Naive thymus-derived CD4-positive, alpha-beta T cell (primary cell): ENCODE measurements at regions not wholly inside any gene's neighbourhood (a gene's known extent, or its start where the extent isn't known, plus 50 kb on each side); places are given as distances from the start of the nearest gene placed in this dataset.
A peak's percentile ranks its signal among the peaks of the same experiment; 100 is the strongest.

ENCODE experiments used
- ATAC-seq: fragments of 150-1000 bp; cut with Tn5 transposase; 2 replicates; pipeline ENCODE4 v1.10.0; 2021; ENCODE audit warnings: mild to moderate bottlenecking, moderate library complexity
- CTCF ChIA-PET: fragments of 350-600 bp; sonication (Branson Sonifier 250); formaldehyde crosslinking; loops from one replicate; lab custom pipeline; 2021; ENCODE audit warnings: antibody characterized with exemption; lab: Charles Lee
- POLR2A ChIA-PET: fragments of 350-600 bp; sonication (Branson Sonifier 250); formaldehyde crosslinking; loops from one replicate; lab custom pipeline; 2021; ENCODE audit warnings: antibody characterized with exemption, inconsistent platforms; lab: Charles Lee
- DNase-seq, 9 donors: peaks; one replicate each; pipeline versions ENCODE4 v3.0.0 to v3.0.0-alpha.2; 2020 to 2022; ENCODE audit warnings: mixed read lengths in 1 of 9
- H3K27ac ChIP-seq: one replicate; pipeline ENCODE4 v1.7.0; 2013; ENCODE audit warnings: mild to moderate bottlenecking, low read depth, low read length, moderate library complexity
- H3K27me3 ChIP-seq, 2 donors: one replicate each; pipeline ENCODE4 v1.7.0; 2013; ENCODE audit warnings: low read length in 2 of 2, mild to moderate bottlenecking in 2 of 2, moderate library complexity in 2 of 2; ENCODE audit not compliant: control insufficient read depth in 2 of 2, insufficient read depth in 2 of 2
- H3K36me3 ChIP-seq, 3 experiments: 1 replicate in 2 of 3; 2 replicates in 1 of 3; pipeline ENCODE4 v1.7.0; 2013; ENCODE audit warnings: low read length in 3 of 3, mild to moderate bottlenecking in 3 of 3, moderate library complexity in 1 of 3; ENCODE audit not compliant: insufficient read depth in 3 of 3, control insufficient read depth in 2 of 3
- H3K4me1 ChIP-seq, 2 donors: one replicate each; pipeline ENCODE4 v1.7.0; 2013; ENCODE audit warnings: low read length in 2 of 2, mild to moderate bottlenecking in 2 of 2, moderate library complexity in 1 of 2; ENCODE audit not compliant: control insufficient read depth in 2 of 2, insufficient read depth in 2 of 2
- H3K4me3 ChIP-seq: 2 replicates; pipeline ENCODE4 v1.7.0; 2013; ENCODE audit warnings: mild to moderate bottlenecking, low read length
- H3K9me3 ChIP-seq, 3 experiments: 1 replicate in 2 of 3; 2 replicates in 1 of 3; pipeline ENCODE4 v1.7.0; 2013; ENCODE audit warnings: low read length in 3 of 3; ENCODE audit not compliant: control insufficient read depth in 2 of 3
- H3K27ac Mint-ChIP-seq, 9 donors: one replicate each; pipeline ENCODE4 v1.8.0; 2020 to 2022; ENCODE audit warnings: mixed read lengths in 9 of 9, mild to moderate bottlenecking in 8 of 9, moderate library complexity in 5 of 9, inconsistent platforms in 2 of 9
- H3K27me3 Mint-ChIP-seq, 5 donors: one replicate each; pipeline ENCODE4 v1.8.0; 2021 to 2022; ENCODE audit warnings: mixed read lengths in 5 of 5, mild to moderate bottlenecking in 1 of 5
- H3K36me3 Mint-ChIP-seq, 5 donors: one replicate each; pipeline ENCODE4 v1.8.0; 2020 to 2022; ENCODE audit warnings: mixed read lengths in 5 of 5, mild to moderate bottlenecking in 3 of 5, inconsistent platforms in 1 of 5
- H3K4me1 Mint-ChIP-seq, 7 donors: one replicate each; pipeline ENCODE4 v1.8.0; 2020 to 2022; ENCODE audit warnings: mixed read lengths in 7 of 7, mild to moderate bottlenecking in 3 of 7, inconsistent platforms in 1 of 7
- H3K4me3 Mint-ChIP-seq, 10 donors: one replicate each; pipeline ENCODE4 v1.8.0; 2020 to 2022; ENCODE audit warnings: mild to moderate bottlenecking in 10 of 10, mixed read lengths in 10 of 10, moderate library complexity in 6 of 10, inconsistent platforms in 2 of 10
- H3K9me3 Mint-ChIP-seq, 11 donors: one replicate each; pipeline ENCODE4 v1.8.0; 2020 to 2022; ENCODE audit warnings: mixed read lengths in 11 of 11, mild to moderate bottlenecking in 4 of 11, inconsistent platforms in 1 of 11, moderate library complexity in 1 of 11
- intact Hi-C, 2 donors: fragments of 100-400 bp; cut with micrococcal nuclease; formaldehyde crosslinking; loops; one replicate each; pipeline ENCODE4 v1.15.1; 2023

DNA sequence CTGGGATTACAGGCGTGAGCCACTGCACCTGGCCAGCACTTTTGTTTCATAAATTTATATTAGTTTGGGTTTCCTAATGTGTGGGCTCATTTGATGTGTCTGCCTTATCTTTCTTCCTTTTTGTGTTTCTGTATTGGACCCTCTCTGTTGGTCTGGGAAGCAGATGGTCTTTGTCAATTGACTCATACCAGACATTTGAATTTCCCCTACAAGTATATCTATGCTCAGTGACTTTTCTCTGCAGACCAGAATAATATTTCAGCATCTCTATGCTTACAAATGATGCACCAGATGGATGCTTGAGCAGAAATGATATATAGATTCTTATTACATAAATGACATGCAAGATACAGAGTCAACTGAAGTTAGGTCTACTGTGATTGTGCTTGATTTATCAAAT lies 329.9 kb upstream of the SLCO3A1 start:
- peaks cover 9 to 56% (median 18%) of the 10 kb centered on the region in 7 donors for H3K4me1 Mint-ChIP-seq
- peak overlapping the region in 2 of 9 donors; percentile 51 to 71 for H3K27ac Mint-ChIP-seq
- H3K9me3 Mint-ChIP-seq, result no peaks in the 10 kb centered on the region
- Histone ChIP-seq H3K9me3 (no peaks in the 10 kb centered on the region), H3K27me3 (no peaks in the 10 kb centered on the region), H3K4me3 (no peak overlapping the region), H3K27ac (no peak overlapping the region), H3K4me1 (peaks cover 9 to 12% of the 10 kb centered on the region in 2 donors), H3K36me3 (no peaks in the 10 kb centered on the region)
- peaks cover 0 to 13% (median 0%) of the 10 kb centered on the region in 5 donors for H3K27me3 Mint-ChIP-seq
- POLR2A ChIA-PET, result no interaction called here
- CTCF ChIA-PET, result interaction anchor here (0.9 kb wide), 1 partner anchor 244 kb away, joined by 3 read pairs; no protein-coding TSS in a partner anchor
- ATAC-seq, result no peak
- DNase-seq, result no peak
- peak overlapping the region in 2 of 10 donors; percentile 2 to 30 for H3K4me3 Mint-ChIP-seq
- peaks cover 0 to 5% (median 0%) of the 10 kb centered on the region in 5 donors for H3K36me3 Mint-ChIP-seq
- intact Hi-C loops, result loop anchor here (5.0 kb wide), 2 partner anchors 51 to 466 kb away; no protein-coding TSS in a partner anchor

DNA sequence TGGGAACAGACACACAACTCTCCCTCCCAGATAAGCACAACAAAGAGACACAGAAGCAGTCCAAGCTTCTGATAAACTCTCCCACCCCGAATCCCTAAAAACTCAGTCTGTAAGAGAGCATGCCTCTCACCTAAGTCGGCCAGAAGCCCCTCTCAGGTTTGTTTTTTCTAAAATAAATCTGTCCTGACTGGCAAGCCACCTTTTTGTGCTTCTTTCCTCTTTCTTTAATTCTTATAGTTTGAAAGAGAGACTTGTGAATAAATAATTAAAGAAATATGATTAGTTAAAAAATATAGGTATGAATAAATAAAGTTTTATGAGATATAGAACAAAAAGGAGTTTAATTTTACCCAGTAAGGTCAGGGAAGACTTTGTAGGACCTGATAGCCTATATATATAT lies 329.0 kb upstream of the SLCO3A1 start:
- CTCF ChIA-PET, result interaction anchor here (0.9 kb wide), 1 partner anchor 245 kb away, joined by 3 read pairs; no protein-coding TSS in a partner anchor
- H3K4me1 Mint-ChIP-seq, result peaks cover 12 to 66% (median 26%) of the 10 kb centered on the region in 7 donors
- H3K9me3 ChIP-seq, result no peaks in the 10 kb centered on the region
- H3K4me1 ChIP-seq, result peaks cover 9 to 16% of the 10 kb centered on the region in 2 donors
- no peak overlapping the region for H3K4me3 ChIP-seq
- H3K36me3 ChIP-seq, result no peaks in the 10 kb centered on the region
- DNase-seq, result no peak
- H3K27ac Mint-ChIP-seq, result peak overlapping the region in 4 of 9 donors; percentile 45 to 71 (median 55)
- POLR2A ChIA-PET, result no interaction called here
- no peak overlapping the region for H3K4me3 Mint-ChIP-seq
- peaks cover 0 to 5% (median 0%) of the 10 kb centered on the region in 5 donors for H3K36me3 Mint-ChIP-seq
- no peak for ATAC-seq
- intact Hi-C loops, result loop anchor here (5.0 kb wide), 2 partner anchors 52 to 467 kb away; no protein-coding TSS in a partner anchor
- H3K27me3 Mint-ChIP-seq, result peaks cover 0 to 17% (median 0%) of the 10 kb centered on the region in 5 donors
- no peaks in the 10 kb centered on the region for H3K9me3 Mint-ChIP-seq
- H3K27ac ChIP-seq, result no peak overlapping the region
- H3K27me3 ChIP-seq, result no peaks in the 10 kb centered on the region

DNA sequence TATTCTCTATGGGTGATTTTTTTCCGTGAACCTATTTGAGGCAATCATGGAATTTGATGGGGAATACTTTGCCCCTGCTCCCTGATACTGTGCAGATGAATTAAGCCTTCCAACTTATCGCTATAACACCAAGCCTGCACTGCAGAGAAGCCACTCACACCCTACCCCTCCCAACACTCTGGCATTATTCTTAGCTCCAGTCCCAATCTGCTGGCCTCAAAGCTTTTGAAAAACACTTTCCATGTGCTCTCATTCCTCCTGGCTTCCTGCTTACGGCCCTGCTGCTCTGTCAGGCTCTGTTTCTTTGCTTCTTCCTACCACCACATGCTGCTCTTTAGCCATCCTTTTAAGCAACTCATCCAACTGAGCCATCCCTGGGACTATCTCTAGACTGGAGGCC lies 327.8 kb upstream of the SLCO3A1 start:
- Mint-ChIP-seq H3K36me3 (peaks cover 0 to 5% (median 0%) of the 10 kb centered on the region in 5 donors), H3K9me3 (no peaks in the 10 kb centered on the region), H3K27ac (no peak overlapping the region), H3K4me1 (peaks cover 18 to 78% (median 33%) of the 10 kb centered on the region in 7 donors), H3K27me3 (peaks cover 0 to 17% (median 0%) of the 10 kb centered on the region in 5 donors), H3K4me3 (no peak overlapping the region)
- Histone ChIP-seq H3K27me3 (no peaks in the 10 kb centered on the region), H3K4me3 (no peak overlapping the region), H3K4me1 (peaks cover 9 to 24% of the 10 kb centered on the region in 2 donors), H3K27ac (no peak overlapping the region), H3K9me3 (no peaks in the 10 kb centered on the region), H3K36me3 (no peaks in the 10 kb centered on the region)
- no peak for DNase-seq
- no peak for ATAC-seq
- ChIA-PET CTCF (no interaction called here), POLR2A (no interaction called here)
- intact Hi-C loops, result no loop called here

DNA sequence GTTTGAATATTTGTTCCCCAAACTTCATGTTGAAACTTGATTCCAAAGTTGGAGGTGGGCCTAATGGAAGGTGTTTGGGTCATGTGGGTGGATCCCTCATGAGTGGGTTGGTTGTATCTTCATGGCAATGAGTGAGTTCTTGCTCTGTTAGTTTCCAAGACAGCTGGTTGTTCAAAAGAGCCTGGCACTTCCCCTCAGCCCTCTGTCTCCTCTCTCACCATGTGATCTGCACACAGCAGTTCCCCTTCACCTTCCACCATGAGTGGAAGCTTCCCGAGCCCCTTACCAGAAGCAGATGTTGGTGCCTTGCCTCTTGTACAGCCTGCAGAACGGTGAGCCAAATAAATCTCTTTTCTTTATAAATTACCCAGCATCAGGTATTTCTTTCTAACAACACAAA lies 327.1 kb upstream of the SLCO3A1 start:
- ATAC-seq (no peak), DNase-seq (no peak)
- no peaks in the 10 kb centered on the region for H3K27me3 ChIP-seq
- H3K27ac ChIP-seq, result no peak overlapping the region
- no peak overlapping the region for H3K4me3 Mint-ChIP-seq
- ChIA-PET CTCF (no interaction called here), POLR2A (no interaction called here)
- H3K27me3 Mint-ChIP-seq, result peaks cover 0 to 14% (median 0%) of the 10 kb centered on the region in 5 donors
- H3K4me1 ChIP-seq, result peaks cover 9 to 24% of the 10 kb centered on the region in 2 donors
- H3K9me3 Mint-ChIP-seq, result no peaks in the 10 kb centered on the region
- H3K36me3 Mint-ChIP-seq, result peaks cover 0 to 5% (median 0%) of the 10 kb centered on the region in 5 donors
- intact Hi-C loops, result no loop called here
- no peak overlapping the region for H3K4me3 ChIP-seq
- peaks cover 16 to 75% (median 33%) of the 10 kb centered on the region in 7 donors for H3K4me1 Mint-ChIP-seq
- H3K9me3 ChIP-seq, result no peaks in the 10 kb centered on the region
- H3K27ac Mint-ChIP-seq, result peak overlapping the region in 1 of 9 donors; percentile 19
- H3K36me3 ChIP-seq, result no peaks in the 10 kb centered on the region

DNA sequence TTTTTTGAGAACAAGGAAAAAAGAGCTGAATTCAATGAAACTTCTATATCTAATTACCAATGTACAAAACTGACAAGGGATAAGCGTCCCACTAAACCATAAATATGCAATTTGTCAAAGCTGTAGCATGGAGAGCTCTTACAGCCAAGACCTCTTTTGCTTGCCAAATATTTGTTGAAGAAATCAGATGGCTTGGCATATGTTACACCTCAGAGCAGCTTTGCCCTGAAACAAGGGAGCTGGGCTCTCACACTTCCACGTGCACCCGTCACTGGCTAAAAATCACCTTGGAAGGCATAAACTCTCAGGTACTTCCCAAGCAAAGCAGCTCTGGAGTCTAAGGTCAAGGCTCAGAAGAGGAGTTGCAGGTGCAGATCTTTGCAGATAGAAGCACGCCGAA lies 324.7 kb upstream of the SLCO3A1 start:
- peaks cover 0 to 13% of the 10 kb centered on the region in 2 donors for H3K4me1 ChIP-seq
- Mint-ChIP-seq H3K4me3 (peak overlapping the region in 2 of 10 donors; percentile 18 to 25), H3K4me1 (peaks cover 13 to 51% (median 22%) of the 10 kb centered on the region in 7 donors), H3K27me3 (peaks cover 0 to 13% (median 0%) of the 10 kb centered on the region in 5 donors), H3K9me3 (no peaks in the 10 kb centered on the region), H3K36me3 (peaks cover 0 to 5% (median 0%) of the 10 kb centered on the region in 5 donors), H3K27ac (no peak overlapping the region)
- DNase-seq (no peak), ATAC-seq (no peak)
- no peak overlapping the region for H3K27ac ChIP-seq
- intact Hi-C loops, result no loop called here
- POLR2A ChIA-PET, result no interaction called here
- H3K4me3 ChIP-seq, result no peak overlapping the region
- CTCF ChIA-PET, result interaction anchor here (0.8 kb wide), 1 partner anchor 15 kb away, joined by 3 read pairs; no protein-coding TSS in a partner anchor
- H3K9me3 ChIP-seq, result no peaks in the 10 kb centered on the region
- no peaks in the 10 kb centered on the region for H3K27me3 ChIP-seq
- no peaks in the 10 kb centered on the region for H3K36me3 ChIP-seq

DNA sequence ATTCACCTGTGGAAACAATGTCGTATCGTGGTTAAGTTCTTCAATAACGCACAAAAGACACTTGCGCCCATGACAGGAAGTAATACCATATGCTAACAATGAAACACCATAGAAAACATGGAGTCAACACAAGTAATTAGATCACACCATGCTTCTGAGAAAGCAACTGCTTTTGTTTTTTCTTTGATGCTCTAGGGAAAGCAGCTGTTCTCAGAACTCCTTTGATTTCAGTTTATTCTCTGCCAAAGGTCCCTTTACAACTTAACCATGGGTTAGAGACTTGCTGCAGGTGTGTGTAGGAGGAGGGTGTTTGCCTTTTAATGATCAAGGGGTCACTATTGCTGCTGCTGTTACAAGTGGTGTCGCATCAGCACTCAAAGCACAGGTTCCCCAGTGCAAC lies 324.0 kb upstream of the SLCO3A1 start:
- peak overlapping the region in 3 of 10 donors; percentile 3 to 8 (median 7) for H3K4me3 Mint-ChIP-seq
- H3K4me1 Mint-ChIP-seq, result peaks cover 13 to 44% (median 15%) of the 10 kb centered on the region in 7 donors
- peaks cover 0 to 11% of the 10 kb centered on the region in 2 donors for H3K4me1 ChIP-seq
- intact Hi-C loops, result no loop called here
- H3K4me3 ChIP-seq, result no peak overlapping the region
- DNase-seq (peak in 3 of 9 donors; percentile 6 to 38 (median 10)), ATAC-seq (peak; percentile 22)
- ChIA-PET CTCF (interaction anchor here (1.4 kb wide), 1 partner anchor 11 kb away, joined by 5 read pairs; no protein-coding TSS in a partner anchor), POLR2A (no interaction called here)
- H3K27ac Mint-ChIP-seq, result peak overlapping the region in 4 of 9 donors; percentile 9 to 68 (median 27)
- H3K27me3 Mint-ChIP-seq, result peaks cover 0 to 13% (median 0%) of the 10 kb centered on the region in 5 donors
- no peaks in the 10 kb centered on the region for H3K27me3 ChIP-seq
- H3K36me3 ChIP-seq, result no peaks in the 10 kb centered on the region
- no peaks in the 10 kb centered on the region for H3K9me3 ChIP-seq
- H3K27ac ChIP-seq, result no peak overlapping the region
- H3K36me3 Mint-ChIP-seq, result peaks cover 0 to 5% (median 0%) of the 10 kb centered on the region in 5 donors
- H3K9me3 Mint-ChIP-seq, result no peaks in the 10 kb centered on the region
